ENCODE measurements at regions not wholly inside any gene's neighbourhood (a gene's known extent, or its start where the extent isn't known, plus 50 kb on each side); places are given as distances from the start of the nearest gene placed in this dataset.

DNA sequence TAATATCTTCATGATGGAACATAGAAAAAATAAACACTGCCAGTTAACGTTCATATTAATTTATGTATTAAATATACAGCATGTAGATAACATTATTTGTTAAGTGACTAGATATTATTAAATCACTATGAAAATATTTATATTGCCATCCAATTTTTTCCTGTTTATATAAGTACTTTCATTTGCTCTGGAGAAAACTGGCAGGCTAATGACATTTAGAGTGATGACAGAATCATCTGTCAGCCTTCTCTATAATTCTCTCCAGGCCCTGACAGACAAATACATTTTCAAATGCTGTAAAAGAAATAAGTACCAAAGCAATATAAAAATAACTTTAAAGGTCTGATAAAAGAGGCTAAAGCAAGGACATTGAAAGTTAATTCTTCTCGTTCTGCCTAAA is 2556.7 kb upstream of the PCDH20 start:
- DNase-seq, result no peak

DNA sequence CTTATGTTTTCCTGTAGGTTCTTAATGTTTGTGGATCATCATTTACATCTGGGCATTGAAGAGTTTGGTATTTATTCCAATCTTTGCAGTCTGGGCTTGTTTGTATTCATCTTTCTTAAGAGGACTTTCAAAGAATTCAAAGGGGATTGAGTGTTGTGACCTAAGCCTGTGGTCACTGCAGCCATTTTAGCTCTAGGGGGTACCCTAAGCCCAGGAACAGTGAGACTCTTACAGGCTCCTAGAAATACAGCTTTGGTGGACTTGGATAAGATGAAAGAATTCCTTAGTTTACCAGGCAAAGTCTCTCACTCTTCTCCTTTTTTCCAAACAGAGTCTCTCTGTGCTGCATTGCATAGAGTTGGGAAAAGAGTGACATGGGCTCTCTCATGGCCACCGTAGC is 2539.0 kb upstream of the PCDH20 start:
- DNase-seq, result no peak

DNA sequence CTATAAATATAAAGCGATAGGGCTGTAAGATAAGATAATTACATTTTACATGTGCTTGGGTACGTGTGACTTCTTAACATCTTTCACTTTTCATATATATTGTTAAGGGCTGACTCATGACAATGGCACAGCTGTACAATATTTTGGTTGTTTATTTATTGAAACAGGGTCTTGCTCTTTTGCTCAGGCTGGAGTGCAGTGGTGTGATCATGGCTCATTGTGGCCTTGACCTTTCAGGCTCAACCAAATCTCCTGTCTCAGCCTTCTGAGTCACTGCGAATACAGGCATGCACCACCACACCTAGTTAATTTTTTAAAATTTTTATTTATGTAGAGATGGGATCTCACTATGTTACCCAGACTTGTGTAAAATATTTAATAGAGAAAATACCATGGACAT is 2532.4 kb upstream of the PCDH20 start:
- no peak for DNase-seq

DNA sequence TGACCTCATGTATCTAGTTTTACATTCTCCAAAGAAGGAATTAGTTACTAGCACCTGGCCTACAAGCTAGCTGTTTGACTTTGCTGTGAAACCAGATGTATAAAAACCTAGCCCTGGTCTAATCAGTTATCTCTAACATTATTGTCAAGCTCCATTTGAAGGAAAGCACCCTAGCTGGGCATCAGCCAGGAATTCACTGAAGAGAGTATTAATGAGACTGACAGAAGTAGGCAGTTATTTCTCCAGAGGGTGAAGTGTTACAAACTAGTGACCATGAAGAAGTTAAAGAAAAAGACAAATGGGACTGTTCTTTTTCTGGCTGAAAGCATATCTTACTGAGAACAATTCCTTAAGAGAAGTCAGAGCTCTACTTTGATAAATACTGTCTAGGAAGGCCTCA is 2529.3 kb upstream of the PCDH20 start:
- DNase-seq, result no peak

DNA sequence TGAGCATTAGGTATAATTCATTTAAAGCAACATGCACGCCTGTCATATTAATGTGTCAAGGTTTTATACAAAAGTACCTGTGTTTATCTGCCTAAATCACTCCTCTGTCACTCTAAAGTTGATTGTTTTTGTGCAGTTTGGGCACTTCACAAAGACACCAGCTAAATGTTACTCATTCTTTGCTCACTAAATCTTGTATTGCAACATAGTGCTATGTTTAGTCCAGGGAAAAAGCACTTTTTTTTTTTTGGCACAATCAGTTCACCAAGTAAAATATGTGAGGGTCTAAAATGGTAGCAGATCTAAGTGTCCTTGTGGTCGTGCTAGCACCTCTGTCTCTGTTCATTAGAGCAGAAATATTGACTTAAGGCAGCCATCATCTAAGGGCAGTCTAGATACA is 2526.7 kb upstream of the PCDH20 start:
- DNase-seq, result no peak

DNA sequence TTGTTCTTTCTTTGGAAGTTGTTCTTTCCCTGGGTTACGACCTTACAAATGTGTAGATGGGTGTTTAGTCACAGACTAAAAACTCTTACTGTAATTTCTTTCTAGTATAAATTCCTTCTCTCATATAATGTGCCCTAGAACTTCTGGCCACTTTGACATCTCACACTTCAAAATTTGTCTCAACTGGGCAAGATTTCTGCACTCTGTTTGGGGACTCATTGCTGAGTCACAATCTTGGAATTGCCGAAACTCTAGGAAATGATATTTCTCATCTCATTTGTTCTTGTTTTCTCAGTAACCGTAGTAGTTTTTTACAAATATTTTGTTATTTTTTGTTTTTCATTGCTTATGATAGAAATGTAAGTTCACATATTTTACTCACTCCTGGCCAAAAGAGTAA is 2523.2 kb upstream of the PCDH20 start:
- DNase-seq, result no peak

DNA sequence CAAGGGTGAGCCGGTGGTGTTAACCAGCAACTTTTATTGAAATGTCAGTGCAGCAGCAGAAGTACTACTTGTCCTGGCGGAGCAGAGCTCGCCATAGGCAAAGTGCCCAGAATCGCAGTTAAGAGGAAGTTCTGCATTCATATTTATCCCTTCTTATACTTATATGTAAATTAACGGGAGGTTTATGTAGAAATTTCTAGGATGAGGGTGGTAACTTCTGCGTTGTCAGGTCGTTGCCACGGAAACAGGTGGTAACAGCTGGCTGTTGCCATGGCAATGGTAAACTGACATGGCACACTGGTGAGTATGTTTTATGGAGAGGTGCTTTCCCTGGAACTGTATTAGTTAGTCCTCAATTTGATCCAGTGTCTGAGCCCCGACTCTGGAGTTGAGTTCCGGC is 2494.9 kb upstream of the PCDH20 start:
- DNase-seq, result no peak

DNA sequence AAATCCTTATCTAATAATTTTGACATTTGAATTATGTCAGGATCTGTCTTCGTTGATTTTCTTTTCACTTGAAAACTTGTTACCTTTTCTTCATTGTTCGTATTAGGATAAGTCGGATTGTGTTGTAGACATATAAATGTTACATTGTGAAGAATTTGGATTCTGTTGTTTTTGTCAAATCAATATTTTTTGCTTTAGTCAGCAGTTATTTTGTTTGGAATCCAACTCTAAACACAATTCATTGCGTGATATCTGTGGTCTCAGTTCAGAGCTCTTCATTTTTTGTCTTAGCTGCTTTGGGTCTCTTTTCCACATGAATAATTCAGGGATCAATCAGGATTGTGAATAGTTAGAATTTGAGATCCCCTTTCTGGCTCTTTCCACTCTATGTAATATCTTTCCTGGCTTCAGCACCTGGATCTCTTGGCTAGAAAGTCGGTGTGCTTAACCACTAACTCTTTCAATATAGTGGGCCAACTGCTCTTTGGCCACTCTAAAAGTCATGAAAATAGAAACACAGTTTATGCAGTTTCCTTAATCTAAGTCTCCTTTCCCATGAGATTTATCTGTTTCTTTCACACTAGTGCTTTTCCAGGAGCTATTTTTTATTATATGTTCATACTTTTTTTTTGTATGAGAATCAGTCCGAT is 2494.2 kb upstream of the PCDH20 start:
- DNase-seq, result no peak

DNA sequence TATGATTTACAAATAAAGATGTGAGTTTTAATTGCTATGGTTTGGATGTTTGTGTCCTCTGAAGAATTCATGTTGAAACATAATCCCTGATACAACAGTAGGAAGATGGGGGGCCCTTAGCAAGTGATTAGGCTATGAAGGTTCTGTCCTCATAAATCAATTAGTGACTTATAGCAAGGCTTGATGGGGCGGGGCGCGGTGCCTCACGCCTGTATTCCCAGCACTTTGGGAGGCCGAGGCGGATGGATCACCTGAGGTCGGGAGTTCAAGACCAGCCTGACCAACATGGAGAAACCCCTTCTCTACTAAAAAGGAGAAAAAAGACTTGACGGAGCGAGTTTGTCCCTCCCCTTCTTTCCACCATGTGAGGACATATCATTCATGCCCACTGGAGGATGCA is 2486.5 kb upstream of the PCDH20 start:
- DNase-seq, result no peak

DNA sequence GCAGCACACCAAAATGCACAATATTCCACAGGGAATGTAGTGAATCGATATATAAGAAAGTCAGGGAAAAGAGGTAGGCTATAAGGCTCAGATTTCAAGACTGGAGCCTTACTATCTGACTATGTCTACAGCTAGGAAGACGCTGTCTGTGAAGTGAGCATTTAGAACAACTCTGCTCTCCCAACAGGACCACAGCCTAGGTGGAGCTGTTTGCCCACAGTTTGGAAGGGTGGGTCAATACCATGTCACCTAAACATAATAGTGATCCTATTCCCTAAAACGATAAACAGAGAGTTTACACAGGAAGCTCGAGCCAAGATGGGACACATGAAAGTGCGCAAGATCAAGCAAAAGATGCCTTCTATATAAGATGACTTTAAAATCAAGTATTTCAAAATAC is 2486.0 kb upstream of the PCDH20 start:
- DNase-seq, result no peak

DNA sequence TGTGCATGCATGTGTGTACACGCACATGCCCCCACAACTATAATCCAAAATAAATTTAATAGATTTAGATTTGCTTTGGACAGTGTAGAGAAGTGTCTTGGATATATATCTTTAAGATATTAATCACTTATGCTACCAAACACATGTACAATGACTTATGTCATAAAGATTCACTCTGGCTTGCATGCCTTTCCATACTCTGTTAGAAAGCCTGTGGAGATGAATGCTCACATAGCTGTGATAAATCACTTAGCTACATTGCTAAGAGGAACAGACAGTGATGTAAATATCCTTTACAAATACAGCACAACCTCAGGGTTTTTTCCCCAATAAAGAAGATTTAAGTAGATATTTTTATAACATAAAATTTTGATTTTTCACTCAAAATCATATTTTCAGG is 2484.8 kb upstream of the PCDH20 start:
- no peak for DNase-seq

DNA sequence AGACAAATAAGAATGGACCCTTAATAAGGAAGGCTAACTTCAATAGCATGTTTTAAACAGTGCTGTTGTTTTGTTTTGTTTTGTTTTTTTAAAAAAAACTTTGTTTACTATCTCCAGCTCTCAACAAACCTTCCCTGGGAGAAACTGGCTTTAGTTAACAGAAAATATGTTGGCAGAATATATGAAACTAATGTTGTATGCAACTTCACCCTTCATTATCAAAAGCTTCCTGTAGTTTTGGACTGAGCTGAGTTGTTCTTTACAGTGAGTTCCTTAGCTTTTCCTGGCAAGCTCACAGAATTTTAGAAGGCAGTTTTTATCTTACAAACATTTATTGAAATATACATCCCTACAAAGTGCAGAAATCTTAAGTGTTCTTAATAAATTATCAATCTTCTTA is 2480.7 kb upstream of the PCDH20 start:
- no peak for DNase-seq

DNA sequence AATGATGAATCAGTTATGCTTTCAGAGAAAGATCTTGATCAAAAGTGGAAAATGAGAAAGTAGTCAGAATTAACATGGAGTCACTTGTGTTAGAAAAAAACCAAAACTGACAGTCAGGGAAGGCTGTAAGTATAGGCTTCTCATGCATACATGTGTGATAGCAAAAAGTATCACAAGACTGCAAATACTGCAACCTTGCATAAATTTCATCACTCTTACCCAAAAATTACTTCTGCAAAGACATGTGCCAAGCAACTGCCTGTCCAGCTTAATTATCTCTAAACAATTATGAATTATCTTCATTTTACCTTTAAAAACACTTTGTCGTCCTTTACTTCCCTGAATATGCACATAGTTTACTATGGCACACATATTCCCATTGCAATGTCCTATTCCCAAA is 2466.4 kb upstream of the PCDH20 start:
- DNase-seq, result no peak

DNA sequence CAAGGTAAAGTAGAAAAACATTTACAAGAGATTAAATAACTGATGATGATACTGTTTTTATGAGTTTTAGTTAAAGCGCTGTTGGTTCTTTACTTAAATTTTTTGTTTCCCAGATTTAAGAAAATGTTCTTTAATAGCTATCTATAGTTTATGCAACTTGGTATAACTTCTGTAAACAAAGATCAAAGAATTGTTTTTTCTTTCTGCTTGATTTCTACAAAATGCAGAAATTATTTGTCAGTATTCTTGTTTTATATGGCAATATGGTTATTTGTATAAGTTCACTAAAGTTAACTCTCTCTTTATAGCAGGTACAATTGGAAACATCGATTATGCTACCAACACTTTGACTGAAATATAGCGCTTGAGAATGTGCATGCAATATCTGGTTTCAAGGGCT is 2465.1 kb upstream of the PCDH20 start:
- DNase-seq, result no peak

DNA sequence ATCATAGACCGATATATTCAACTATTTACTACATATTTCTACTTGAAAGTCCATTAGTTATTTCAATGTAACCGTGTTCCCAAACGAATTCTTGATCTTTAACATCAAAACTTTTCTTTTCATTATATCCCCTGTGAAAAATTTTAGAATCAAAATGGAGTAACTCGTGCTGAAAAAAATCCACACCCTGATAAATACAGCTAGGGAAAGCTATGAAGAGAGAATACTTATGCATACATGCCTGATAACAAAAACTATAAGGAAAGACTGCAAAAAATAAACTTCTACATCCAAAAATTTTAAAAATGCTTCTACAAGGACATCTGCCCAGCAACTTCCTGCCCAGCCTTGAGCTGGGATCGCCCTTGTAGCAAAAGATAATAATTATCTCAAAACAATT is 2458.3 kb upstream of the PCDH20 start:
- no peak for DNase-seq

DNA sequence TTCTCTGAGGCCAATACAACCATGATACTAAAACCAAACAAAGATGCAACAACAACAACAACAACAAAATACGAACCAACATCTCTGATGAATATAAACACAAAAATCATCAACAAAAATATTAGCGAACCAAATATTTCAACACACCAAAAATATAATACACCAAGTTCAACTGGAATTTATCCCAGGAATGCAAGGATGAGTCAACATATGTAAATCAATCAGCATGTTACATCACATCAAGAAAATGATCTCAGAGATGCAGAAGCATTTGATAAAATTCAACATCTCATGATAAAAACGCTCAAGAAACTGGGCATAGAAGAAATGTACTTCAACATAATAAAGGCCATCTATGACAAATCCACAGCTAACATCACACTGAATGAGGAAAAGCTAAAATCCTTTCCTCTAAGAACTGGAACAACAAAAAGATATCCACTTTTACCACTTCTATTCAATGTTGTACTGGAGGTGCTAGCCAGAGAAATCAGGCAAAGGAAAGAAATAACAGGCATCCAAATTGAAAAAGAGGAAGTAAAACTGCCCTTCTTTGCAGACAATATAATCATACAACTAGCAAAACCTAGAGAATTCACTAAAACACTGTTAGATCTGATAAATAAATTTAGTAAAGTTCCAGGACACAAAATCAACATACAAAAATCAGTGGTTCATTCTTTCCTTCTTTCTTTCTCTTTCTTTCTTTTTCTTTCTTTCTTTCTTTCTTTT is 2448.7 kb upstream of the PCDH20 start:
- DNase-seq, result no peak

DNA sequence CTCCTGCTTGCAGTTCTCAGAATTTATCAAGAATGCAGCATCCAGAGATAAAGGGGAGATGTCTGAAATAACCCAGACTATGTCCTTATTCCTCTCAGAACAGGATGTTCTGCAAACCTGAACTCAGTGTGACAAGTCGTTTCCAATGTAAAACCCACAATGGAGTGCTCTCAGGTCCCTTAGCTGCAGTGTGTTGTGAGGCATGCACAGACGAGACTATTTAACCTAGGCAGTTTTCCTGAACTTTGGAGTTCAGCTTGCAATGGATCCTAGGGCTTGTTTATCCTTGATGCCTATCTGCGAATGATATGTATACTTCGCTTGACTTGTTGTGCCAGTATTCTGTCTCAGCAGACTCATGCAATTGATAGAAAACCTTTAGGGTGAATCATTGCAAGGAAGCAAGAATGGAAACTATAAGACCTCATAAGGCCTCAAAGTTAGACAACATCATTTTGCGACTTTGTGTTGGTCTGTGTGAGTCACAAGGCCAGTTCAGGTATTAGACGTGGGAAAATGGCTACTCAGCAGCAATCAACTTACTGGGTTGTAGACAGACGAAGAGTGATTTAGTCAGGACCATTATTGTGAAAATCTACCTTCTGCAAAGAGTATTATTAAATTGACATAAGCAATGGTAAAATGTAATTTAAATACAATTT is 2439.9 kb upstream of the PCDH20 start:
- DNase-seq, result no peak

DNA sequence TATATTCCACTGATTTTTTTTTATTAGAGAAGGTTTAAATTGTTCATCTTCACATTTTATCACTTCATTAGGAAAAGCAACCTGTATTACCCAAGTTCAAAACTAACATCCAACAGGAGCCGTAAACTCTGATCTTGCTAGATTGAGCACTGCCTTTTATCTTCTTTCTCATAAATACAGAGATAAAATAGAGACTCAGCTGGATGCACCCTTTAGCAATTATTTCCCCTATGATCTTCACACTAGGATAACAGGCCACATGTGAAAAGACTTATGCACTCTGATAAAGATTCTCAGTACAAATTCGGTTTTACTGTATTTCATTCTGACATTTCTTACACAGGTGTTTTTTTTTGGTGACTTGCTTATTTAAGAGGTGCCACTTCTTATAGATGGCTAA is 2438.2 kb upstream of the PCDH20 start:
- no peak for DNase-seq

DNA sequence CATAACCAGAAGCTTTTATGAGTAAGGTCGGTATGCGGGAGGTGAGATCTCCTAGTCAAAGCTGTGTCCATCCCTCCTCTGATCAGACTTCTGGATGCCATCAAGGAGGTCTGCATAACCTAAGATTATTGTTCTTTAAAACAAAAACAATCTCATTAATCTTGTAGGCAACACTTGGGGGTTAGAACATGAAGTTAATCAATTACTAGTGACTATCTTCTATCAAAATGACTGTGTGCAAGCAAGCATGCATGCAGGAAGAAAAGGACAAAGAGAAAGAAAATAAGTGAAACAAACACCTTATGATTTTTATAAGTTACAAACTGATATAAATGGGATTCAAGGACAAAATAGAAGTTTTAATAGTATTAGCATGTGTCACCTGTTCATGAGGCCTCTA is 2435.9 kb upstream of the PCDH20 start:
- no peak for DNase-seq

DNA sequence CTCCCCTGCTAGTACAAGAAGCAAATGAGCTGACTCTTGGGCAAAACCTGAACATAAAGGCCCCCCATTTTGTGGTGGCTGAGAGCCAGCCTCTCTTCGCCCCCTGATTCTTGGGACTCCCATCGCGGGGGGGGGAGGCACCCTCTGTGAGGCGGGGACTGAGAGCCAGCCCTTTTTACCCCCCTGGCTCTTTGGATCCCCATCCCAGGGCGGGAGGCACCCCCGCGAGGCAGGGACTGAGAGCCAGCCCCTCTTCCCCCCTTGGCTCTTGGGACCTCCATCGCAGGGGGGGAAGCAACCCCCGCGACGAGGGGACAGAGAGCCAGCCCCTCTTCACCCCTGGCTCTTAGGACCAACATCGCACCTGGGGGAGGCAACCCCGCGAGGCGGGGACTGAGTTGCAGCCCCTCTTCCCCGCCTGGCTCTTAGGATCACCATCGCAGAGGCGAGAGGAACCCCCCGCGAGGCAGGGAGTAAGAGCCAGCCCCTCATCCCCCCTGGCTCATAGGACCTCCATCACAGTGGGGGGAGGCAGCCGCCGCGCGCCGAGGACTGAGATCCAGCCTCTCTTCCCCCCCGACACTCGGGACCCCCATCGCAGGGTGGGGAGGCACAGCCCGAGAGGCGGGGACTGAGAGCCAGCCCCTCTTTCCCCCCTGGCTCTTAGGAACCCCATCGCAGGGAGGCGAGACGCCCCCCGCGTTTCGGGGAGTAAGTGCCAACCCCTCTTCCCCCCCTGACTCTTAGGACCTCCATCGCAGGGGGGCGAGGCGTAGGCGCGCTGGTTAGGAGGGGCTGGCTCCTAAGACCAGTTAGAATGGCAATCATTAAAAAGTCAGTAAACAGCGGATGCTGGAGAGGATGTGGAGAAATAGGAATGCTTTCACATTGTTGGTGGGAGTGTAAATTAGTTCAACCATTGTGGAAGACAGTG is 2428.4 kb upstream of the PCDH20 start:
- DNase-seq, result no peak

DNA sequence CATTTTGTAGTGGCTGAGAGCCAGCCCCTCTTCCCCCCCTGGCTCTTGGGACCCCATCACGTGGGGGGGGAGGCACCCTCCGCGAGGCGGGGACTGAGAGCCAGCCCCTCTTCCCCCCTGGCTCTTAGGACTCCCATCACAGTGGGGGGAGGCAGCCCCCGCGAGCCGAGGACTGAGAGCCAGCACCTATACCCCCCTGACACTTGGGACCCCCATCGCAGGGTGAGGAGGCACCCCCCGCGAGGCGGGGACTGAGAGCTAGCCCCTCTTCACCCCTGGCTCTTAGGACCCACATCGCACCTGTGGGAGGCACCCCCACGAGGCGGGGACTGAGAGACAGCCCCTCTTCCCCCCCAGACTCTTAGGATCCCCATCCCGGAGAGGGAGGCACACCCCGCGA is 2426.5 kb upstream of the PCDH20 start:
- no peak for DNase-seq

DNA sequence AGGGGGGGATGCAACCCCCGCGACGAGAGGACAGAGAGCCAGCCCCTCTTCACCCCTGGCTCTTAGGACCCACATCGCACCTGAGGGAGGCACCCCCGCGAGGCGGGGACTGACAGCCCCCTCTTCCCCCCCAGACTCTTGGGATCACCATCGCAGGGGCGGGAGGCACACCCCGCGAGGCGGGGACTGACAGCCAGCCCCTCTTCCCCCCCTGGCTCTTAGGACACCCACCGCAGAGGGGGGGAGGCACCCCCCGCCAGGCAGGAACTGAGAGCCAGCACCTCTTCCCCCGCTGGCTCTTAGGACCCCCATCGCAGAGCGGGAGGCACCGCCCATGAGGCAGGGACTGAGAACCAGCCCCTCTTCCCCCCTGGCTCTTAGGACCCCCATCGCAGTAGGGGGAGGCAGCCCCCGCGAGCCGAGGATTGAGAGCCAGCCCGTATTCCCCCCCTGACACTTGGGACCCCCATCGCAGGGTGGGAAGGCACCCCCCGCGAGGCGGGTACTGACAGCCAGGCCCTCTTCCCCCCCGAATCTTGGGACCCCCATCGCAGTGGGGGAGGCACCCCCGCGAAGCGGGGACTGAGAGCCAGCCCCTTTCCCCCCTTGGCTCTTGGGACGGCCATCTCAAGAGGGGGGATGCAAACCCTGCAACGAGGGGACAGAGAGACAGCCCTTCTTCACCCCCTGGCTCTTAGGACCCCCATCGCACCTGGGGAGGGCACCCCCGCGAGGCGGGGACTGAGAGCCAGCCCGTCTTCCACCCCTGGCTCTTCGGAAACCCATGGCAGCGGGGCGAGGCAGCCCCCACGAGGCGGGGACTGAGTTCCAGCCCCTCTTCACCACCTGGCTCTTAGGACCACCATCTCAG is 2425.1 kb upstream of the PCDH20 start:
- DNase-seq, result no peak
